ENCODE measurements at regions not wholly inside any gene's neighbourhood (a gene's known extent, or its start where the extent isn't known, plus 50 kb on each side); places are given as distances from the start of the nearest gene placed in this dataset.

GRCh38 chr12:66859751-66860440 lies 181.0 kb upstream of the GRIP1 start:
- no peak for TF ChIP-seq TCF7 (CRISPR knock-in tag; IDR thresholded peaks at IDR 0.05; ENCODE audit: low read depth)
- no peak for TF ChIP-seq CBFB (CRISPR knock-in tag; IDR thresholded peaks at IDR 0.05; ENCODE audit: low read depth)
- TF ChIP-seq MAX (CRISPR knock-in tag; IDR thresholded peaks at IDR 0.05) = no peak
- TF ChIP-seq IRF2 (CRISPR knock-in tag; IDR thresholded peaks at IDR 0.05; ENCODE audit: borderline replicate concordance, low read depth) = no peak
